Stimulated activated CD4-positive, alpha-beta T cell treated with anti-CD3 and anti-CD28 coated beads, Interleukin-2, amount 100 ng/mL, for 4 hours (primary cell): ENCODE measurements at regions not wholly inside any gene's neighbourhood (a gene's known extent, or its start where the extent isn't known, plus 50 kb on each side); places are given as distances from the start of the nearest gene placed in this dataset.

Source experiments
- DNase-seq: peaks from one replicate; pipeline ENCODE4 v3.0.0-alpha.2; 2020; ENCODE audit warnings: low read depth

DNA sequence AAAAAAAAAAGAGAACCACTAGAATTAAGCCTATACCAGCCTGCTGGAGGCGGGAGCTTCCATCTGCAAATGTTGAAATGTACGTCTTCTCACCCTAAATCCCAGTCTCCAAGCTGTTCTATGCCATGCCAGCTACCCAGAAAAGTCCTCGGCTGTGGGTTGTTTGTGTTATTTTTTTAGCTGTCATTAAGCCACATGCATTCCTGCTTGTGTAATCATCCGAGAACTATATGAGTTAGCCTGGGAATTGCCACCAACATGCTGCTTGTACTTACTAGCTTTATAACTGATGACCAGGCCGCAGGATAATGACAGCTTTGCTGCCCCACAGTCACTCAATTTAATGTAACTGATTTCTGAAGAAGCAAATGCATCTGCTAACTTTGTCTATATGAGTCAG lies 313.9 kb upstream of the SALL1 start:
- no peak for DNase-seq

DNA sequence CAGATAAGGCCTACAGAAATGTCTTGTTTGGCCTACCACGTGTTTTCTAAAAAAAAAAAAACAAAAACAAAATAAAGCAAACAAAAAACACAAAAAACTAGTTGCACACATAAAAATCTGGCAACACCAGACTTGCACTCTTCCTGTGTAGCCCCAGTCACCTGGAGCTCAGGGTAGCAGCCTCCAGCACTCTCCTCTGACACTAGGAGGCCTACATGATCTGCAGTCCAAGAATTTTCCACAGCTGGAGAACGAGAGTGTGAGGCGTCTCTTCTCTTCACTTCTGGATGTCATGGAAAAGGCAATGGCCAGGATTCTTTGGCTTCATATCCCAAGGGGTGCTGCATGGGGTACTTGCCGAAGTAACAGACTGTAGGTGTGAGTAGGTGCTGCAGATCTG lies 310.2 kb upstream of the SALL1 start:
- DNase-seq, result no peak

DNA sequence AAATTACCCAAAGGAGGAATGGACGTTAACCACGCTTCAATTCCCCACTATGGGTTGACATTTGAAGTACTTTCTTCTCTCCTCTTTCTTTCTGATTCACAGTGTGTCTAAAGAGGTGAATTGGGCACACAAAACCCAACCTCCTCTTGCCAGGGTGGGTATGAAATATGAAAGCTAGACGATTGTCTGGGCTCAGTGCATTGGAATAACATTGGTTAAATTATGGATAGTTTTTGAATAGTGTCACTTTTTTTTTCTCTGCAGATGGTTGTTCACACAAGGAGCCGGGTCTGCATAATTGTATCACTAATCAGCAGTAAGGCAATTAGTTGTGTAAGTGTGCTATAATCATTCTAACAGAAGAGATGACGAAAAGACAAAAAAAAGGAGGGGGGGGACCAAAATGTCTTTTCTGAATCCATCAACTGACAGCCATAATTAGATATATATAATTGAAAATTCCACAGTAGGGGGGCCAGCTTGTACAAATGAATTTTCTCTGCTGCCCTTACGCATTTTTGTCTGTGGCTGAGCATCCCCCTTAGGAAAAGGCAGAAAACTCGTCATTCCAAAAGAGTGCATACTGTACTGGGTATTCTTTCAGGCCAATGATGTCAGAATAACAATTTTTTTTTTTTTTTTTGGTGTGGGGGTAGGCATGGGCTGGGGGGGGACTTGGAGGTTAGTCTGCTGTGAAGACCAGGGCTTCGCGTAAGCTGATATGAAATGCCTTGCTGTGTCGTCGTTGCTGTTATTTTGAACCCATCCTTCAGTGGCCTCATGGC lies 307.5 kb upstream of the SALL1 start:
- DNase-seq, result no peak

DNA sequence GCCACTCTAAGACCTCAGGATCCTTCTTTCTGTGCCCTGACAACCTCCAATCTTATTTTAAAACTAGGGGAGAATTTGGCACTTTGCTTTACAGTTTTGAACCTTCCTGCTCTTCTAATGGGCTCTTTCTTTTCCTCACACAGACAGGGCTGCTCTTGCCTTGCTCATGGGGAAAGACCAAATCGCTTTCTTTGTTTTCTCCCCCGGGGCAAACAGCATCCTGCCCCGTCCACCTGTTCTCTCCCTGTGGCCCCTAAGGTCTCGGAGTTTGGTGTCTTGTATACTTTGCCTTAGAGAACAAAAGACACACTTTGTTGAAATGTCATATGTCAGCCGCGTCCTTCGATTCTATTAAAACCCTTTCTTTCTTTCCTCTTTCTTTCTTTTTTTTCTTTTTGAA lies 306.7 kb upstream of the SALL1 start:
- DNase-seq, result no peak

DNA sequence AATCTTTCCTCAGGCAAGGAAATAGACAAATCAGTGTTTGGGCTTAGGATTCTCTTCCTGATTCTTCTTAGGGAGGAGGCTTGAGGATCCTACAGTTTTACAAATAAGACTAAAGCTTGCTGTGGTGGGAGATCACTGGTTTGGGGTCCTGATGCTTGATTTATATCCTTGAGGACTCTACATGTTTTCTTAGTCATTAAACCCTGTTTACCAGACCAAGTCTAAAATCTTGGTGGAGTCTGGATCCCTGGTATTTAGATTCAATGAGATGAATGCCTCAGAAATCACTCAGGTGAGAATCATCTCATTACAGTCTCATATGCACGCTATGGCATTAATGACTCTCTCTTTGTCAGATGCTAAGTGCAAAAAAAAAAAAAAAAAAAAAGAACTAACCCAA lies 304.3 kb upstream of the SALL1 start:
- no peak for DNase-seq

DNA sequence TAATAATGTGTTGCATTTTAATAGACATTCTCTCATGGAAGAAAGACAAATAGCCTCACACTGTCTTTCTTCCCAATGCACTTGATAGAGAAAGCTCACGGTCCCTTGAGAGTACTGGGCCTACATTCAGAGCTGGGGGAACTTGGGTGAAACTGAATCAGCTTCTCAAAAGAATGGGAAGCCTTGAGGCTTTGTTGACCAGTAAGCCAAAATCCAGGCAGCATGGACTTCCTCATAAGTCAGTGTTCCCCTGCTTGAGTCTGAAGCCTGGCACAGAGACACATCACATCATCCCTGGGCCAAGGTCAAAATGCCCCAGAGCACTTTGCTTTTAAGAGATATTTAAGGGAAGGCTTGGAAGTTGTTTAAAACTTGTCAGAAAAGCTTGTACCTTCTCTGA lies 302.2 kb upstream of the SALL1 start:
- no peak for DNase-seq

DNA sequence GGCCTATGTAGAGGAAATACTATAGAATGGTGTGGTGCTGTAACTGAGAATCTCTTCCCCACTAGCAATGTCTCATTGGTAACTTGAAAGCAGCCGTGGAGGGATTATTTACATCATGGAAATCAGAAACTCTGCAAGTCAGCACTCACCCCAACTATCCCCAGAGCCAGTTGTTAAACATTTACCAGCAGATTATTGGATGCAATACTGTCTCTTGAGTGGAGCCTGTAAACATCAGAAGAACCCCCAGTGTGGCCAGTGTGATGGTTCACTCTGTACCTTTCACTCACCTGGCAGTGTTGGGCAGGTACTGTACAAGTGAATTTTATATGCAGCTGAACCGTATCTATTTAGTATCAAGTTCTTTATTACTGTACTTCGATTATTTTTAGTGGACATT lies 299.8 kb upstream of the SALL1 start:
- DNase-seq, result no peak

DNA sequence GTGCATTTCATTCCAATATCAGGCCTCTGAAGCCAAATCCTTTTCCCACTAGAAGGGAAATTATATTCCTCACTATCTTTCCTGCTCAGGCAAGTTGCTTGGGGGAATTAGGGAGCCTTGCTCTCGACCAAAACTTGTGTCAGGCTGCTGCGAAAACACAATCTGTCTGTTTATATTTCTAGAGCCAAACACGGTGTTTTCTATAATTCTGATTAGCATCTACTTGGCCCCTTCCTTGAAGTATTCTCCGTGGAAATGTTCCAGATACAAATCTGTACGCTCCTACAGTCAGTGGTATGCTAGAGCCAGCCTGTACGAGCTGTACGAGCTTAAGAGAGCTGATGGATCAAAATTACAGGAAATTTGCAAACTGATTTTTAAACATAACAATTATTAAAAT lies 299.3 kb upstream of the SALL1 start:
- no peak for DNase-seq

DNA sequence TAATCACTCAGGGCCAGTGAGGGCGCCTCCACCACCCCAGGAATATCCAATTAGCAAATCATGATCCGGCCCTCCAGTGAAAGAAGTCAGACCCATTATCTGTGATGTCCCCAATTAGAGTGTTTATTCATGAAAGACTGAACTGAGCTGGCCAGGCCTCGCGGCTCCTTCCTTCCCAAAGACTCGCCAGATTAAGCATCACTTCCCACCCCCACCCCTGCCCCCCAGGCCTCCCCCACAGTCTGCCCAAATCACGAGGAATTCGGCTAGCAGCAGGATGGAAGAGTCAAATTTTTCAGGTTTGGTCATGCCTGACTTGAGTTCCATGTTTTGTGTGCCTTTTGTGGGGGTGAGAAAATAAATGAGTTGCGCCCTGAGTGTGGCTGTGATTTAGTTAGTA lies 298.4 kb upstream of the SALL1 start:
- no peak for DNase-seq

DNA sequence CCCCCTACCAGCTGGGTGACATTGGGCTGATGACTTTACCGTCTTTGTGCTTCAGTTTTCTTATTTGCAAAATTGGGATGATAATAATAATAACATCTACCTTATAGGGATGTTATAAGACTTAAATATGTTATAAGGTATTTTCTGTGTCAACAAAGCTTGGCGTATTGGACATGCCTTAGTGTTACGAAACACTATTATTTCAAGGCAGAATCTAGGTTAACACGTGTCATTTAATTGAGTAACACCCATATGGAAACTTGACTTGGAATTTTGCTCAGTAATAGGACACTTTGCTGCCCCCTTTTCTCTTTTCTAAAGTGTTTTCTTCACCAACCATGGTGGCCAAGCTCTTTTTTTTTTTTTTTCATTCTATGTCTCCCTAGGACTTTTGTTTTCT lies 294.2 kb upstream of the SALL1 start:
- DNase-seq, result no peak

DNA sequence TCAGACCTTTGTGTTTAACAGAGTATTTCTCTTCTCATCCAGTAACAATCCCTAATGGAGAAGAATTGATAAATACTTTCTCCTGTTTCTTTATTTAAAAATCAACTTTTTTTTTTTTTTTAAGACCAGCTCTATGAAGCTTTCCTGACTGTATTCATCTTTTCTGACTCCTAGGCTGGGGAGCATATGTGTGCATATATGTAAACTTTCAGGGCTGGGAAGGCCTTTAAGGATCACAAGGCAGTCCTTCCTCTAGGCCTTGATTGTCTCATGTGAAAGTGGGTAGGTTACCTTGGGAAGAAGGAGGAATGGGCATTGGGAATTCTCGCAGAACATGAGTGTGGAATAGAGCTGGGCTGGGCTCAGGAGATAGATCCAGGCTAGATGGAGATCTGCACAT lies 292.9 kb upstream of the SALL1 start:
- DNase-seq, result no peak

DNA sequence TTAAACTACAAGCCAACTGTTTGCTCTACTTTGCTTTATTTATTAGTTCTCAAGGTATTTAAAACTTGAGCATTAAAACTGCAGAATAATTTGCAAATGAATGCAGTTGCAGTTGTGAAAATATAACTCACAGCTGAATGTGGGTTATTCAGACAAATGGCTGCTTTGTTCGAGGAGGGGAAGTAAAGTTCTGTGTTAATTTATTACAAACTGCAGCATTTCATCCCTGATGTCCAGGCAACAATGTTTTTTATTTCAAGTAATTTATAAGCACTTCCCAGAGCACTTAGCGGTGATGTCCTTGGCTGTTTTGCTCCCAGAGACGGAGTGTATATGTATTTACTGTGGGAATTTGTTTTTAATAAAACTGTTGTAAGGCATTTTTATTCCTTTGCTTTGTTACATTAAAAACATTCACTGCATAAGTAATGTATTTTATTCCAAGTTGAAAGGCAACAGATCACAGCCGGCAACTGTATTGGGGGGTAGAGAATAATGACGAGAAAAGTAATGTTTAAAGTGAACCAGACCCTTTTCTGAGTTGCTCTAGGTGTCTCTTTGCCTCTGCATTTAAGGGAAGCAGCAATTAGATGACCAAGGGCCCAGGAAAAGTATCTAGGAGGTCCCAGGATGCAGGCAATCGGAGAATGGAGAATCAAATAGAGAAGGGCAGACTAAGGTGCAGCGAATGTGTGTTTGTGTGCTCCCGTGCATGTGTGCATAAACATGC lies 291.2 kb upstream of the SALL1 start:
- no peak for DNase-seq

DNA sequence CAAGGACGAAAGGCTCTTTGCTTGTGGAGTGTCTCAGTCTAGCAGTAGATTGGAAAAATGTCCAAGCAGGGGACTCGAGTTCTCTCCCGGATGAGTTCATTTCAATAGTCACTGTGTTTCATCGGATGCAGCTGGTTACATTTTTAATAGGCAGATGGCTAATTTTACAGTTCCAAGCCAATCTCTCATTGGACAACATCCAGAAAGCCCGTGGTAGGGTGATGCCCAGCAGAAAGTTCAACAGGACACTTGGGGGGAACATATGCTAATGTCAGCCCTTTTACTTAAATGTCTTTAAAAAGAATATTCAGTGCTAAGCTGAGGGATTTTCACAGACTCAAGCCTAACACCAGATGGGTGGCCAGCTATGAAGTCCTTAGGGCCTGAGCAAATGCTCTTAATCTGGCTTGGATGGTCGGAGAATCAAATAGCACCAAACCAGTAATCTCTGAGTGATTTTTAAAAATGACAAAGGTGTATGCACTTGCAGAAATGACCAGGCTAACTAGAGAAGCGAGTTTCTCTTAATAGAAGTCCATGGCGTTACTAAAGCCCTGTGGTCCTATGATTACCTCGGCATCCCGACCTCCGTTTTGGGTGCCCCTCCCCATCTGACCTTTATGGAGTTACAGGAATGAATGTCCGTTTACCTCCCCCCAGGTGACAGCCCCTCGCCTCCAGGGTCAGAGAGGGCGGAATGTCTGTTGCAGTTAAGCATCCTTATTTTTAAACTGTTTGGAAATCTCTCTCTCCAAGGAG lies 289.2 kb upstream of the SALL1 start:
- DNase-seq, result no peak

DNA sequence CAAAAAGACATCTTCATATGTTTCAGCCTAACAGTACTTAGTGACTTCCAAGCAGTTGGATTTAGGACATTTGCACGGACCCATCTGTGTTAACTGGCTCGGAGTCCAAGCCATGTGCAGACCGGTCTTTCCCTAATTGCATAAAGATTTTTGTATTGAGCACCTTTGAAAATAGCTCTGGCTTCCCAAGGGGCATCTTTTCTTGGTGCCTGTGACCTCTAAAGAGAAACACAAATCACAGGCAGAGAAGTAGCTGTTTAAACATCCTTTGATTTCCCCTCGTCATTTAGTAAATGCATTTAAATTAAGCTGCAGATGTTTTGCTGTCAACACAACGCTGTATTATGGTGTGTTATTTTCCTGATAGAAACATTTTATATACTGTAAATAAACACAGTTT lies 288.2 kb upstream of the SALL1 start:
- DNase-seq, result no peak

DNA sequence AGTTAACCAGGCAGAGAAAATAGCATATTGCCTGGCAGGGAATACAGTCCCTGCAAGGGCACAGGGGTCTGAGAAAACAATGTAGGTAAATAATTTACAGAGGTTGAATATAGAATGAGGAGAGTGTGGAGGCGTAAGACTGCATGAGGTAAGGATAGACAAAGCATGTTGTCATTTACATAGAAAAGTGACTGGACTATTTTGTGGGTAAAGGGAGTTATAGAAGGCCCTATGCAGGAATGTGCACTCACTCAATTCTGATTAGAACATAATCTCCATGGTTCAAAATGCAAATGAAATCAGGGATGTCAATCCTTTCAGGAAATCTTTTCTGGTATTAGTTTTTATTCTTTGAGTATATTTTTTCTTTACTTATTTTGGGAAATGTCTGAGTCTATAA lies 285.7 kb upstream of the SALL1 start:
- no peak for DNase-seq

DNA sequence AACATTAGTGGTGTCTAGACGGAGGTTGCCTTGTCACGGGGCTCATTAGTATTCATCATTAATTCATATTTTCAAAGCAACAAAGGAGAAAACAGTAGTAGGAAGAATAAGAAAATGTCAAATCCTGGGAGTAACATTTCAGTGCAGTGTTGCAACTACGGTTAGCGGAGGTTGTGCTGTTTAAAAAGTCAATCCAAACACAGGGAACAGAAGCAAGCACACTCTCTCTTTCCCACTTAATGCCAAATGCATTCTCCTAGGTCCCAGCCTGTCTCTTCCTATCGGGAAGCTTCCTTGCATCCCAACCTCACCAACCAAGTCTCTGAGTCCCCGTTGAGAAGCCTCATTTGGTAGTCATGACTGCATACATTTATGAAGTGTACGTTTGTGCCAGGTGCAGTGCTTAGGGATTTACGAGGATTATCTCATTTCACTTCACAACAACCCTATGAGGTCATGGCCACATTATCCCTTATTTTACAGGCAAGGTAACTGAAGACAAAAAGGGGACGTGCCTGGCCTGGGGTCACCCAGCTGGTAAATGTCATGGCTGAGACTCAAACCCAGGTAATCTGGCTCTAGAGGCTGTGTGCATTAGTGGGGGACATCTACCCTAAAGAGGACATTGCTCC lies 283.6 kb upstream of the SALL1 start:
- no peak for DNase-seq

DNA sequence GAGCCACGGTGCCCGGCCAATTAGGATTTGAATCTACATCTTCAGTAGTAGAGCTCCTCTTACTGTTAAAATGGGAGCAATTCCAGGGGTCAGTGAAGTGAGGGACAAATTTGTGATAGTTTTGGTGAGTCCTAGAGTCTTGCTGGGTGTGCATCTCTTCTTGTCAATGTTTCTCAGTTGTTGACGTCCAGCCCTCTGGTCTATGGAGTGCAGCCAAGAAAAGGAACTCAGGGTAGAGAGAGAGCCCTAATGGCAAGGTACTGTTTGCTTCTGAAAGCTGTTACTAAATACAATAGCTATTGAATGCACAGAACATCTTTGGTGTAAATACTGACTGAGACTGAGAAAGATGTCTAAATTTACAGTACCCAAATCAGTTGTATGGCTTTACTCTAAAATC lies 282.5 kb upstream of the SALL1 start:
- no peak for DNase-seq

DNA sequence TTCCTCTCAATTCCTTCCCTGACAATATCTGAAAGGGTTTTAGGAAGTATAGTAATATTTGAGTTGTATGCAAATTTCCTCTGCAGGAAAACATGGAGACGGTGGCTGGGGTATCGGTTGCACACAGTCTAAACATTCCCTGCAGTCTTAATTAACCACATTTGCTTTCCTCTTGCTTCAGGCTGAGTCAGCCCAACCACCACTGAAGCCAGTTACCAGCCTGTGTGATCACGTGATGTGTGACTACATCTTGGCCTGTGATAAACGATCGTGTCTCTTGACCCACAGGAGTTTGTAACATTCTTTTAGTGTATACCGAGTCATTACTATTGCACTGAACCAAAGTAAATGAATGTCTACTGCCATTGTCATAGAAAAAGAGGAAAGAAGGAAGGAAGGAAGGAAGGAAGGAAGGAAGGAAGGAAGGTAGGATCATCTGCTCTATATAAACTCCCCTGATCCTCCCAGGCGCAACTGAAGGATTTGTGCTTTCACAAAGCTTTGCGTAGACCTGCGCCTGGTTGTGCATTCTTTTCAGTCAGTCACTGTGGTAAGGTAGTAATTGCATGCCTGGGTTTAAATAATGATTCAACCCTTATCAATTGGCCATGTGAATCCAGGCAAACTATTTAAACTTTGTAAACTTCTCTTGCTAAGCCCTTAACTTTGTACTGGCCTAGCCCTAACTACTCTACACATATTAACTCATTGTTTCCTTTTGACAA lies 280.6 kb upstream of the SALL1 start:
- no peak for DNase-seq

DNA sequence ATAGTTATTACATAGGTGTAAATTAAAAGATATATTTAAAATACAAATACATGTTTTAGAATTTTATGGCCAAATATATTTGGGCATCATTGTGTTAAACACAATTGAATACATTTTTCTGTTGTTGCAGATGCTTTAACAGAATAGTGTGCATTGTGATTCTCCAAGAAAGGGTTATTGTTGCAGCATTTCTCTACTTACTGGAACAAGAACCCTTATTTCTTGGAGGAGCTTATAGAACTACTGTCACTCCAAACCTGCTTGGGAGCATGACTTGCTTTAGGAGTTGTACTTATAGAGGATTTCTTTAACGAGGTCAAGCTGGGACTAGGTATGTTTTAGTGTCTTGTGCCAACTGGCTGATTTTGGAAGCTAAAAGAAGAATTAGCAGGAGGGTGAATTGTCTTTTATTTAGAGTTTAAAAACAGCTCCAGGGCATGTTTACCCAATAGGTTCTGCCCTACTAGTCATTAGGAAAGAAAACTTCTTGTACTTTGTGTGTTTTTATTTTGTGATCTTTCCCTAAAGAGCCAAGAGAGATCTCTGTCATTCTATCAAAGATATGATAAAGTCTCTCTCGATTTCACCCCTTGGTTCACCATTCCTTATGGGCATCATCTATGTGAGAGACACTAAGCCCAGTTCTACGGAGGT lies 279.8 kb upstream of the SALL1 start:
- no peak for DNase-seq

DNA sequence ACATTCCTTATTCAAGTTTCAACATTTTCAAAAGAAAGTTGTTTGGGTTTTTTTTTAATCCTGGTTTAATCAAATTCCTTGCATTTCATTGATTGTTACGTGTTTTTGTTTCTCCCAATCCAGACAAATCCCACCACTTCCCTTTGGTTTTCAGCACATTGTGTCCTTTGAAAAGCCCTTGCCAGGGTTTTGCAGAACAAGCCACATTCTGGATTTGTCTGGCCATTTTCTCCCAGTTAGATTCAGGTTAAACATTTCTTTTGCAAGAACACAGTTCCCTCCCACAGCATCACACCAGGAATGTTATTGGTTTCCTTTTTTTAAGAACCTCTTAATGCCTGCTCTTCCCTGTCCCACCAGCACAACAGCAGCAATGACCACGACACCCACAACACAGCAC lies 278.0 kb upstream of the SALL1 start:
- no peak for DNase-seq

DNA sequence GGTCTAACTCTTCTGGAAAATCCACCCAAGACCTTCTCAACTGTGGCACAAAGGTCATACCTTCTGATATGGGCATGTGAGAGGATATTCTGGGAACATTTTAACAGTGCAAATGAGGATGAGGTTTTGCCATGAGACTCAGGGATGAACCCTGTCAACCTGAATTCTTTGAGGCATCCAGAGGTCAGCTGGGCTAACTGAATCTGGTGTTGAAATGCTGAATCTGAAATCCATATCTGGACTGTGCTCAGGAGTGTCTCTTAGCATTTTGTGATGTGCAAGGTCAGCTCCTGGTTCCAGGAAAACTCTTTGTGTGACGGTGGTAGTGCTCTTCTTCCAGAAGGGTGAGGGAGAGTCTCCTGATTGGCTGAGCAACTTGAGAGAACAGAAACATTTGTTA lies 276.0 kb upstream of the SALL1 start:
- DNase-seq, result no peak

DNA sequence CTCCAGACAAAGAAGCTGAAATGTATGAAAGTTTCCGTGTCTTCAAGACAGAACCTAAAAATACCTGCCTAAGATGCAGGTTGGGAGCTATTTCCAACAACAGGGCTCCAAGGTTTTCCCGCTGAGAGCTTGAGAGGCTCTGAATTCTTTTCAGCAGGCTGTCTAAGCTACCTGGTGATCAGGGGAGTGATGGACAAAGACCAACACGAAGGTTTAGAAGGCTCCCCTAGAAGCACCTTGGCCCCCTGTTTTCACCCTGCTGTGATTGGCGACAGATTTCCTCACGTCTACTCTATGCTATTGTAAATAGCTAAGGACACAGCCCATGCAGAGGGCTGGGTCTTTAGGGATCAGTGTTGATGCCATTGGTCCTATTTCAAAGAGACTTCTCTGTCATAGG lies 275.2 kb upstream of the SALL1 start:
- DNase-seq, result no peak
